ENCODE measurements at regions not wholly inside any gene's neighbourhood (a gene's known extent, or its start where the extent isn't known, plus 50 kb on each side); places are given as distances from the start of the nearest gene placed in this dataset.

DNA sequence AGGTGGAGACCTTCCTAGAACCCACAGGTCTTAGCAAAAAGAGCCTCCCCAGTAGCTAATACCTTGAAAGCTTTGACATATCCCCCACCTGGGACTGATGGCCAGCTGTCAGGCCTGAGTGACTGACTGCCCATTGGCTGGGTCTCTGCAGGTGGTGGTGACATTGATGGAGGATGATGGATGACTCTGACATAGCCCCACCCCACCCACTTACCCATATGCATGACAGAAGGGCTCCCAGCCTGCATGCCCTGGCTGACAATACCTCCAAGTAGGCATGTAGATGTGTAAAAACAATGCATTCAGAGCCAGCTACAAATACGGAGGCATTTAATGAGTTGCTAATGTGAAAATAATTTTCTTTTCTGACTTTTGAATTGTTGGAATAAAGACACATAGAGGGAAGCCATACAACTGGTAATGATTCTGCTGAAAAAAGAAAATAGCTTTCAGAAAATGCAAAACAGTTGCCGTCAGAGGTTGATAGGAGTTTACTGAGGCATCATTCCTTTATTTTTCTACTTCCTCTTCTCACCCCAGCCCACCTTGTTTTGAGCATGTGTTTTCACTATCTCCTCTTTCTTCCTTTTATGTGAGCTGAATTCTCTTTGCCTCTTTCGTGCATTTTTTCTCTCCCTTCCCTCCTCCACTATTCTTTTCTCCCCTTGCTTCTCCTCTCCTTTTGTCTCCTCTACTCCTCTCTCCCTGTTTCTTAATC lies 70.6 kb downstream of the OLIG3 start:
- TF ChIP-seq GATA3 (IDR thresholded peaks at IDR 0.05; ENCODE audit: low read depth, low read length) (no peak), GATA2 (IDR thresholded peaks at IDR 0.05; ENCODE audit: low read depth, low read length) (no peak)
